Peyer's patch (tissue), 4 donors: ENCODE measurements at regions not wholly inside any gene's neighbourhood (a gene's known extent, or its start where the extent isn't known, plus 50 kb on each side); places are given as distances from the start of the nearest gene placed in this dataset.

Source experiments
- POLR2A ChIP-seq, 2 donors: fragments of 450-650 bp; IDR thresholded peaks; one replicate each; pipeline ENCODE4 v1.5.1; 2017; ENCODE audit warnings: antibody characterized with exemption in 2 of 2, mild to moderate bottlenecking in 2 of 2, moderate library complexity in 2 of 2
- TF ChIP-seq, protein P1 (sequence below), 6 experiments: fragments of 450-650 bp in 4 of 6; fragments of 200-600 bp in 2 of 6; sonication (generic) in 1 of 6; IDR thresholded peaks; one replicate each; pipeline ENCODE4 v1.5.1; 2017 to 2019; ENCODE audit warnings: antibody characterized with exemption in 6 of 6, mild to moderate bottlenecking in 3 of 6, moderate library complexity in 1 of 6

DNA sequence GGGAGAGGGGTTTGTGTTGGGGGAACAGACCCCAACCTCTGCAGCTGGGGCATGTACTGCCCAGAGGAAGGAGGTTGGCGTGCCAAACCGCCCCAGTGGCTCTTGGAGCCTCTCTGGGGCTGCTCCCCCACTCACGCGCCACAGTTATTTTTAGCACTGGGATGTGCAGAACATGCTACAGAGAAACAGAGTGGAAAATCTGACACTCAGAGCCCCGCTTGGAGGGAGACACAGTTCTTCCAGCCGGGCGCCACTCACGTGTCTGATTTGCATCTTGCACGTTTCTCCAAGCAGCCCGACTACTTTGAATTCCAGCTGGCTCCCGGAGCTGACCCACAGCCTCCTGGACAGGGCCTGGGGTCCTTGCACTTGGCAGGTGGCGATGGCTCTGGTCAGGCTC, 182.0 kb downstream of the RPS24 start:
- TF ChIP-seq, protein P1, sequence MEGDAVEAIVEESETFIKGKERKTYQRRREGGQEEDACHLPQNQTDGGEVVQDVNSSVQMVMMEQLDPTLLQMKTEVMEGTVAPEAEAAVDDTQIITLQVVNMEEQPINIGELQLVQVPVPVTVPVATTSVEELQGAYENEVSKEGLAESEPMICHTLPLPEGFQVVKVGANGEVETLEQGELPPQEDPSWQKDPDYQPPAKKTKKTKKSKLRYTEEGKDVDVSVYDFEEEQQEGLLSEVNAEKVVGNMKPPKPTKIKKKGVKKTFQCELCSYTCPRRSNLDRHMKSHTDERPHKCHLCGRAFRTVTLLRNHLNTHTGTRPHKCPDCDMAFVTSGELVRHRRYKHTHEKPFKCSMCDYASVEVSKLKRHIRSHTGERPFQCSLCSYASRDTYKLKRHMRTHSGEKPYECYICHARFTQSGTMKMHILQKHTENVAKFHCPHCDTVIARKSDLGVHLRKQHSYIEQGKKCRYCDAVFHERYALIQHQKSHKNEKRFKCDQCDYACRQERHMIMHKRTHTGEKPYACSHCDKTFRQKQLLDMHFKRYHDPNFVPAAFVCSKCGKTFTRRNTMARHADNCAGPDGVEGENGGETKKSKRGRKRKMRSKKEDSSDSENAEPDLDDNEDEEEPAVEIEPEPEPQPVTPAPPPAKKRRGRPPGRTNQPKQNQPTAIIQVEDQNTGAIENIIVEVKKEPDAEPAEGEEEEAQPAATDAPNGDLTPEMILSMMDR (IDR thresholded peaks at IDR 0.05): no peak
- no peak for TF ChIP-seq POLR2A (IDR thresholded peaks at IDR 0.05)
